DOHH2 (cell line): ENCODE measurements at regions not wholly inside any gene's neighbourhood (a gene's known extent, or its start where the extent isn't known, plus 50 kb on each side); places are given as distances from the start of the nearest gene placed in this dataset.

Source experiments
- EZH2phosphoT487 ChIP-seq: fragments of 200-600 bp; sonication (generic); IDR thresholded peaks from 2 replicates; pipeline ENCODE4 v1.6.1; 2017; ENCODE audit warnings: borderline replicate concordance, mild to moderate bottlenecking, antibody characterized with exemption, low read length, moderate library complexity, mixed read lengths
- TF ChIP-seq, protein P1 (sequence below): fragments of 200-600 bp; sonication (generic); IDR thresholded peaks from one replicate; pipeline ENCODE4 v1.5.1; 2014; ENCODE audit warnings: antibody characterized with exemption, mild to moderate bottlenecking, low read depth, low read length; ENCODE audit not compliant: poor library complexity, severe bottlenecking

DNA sequence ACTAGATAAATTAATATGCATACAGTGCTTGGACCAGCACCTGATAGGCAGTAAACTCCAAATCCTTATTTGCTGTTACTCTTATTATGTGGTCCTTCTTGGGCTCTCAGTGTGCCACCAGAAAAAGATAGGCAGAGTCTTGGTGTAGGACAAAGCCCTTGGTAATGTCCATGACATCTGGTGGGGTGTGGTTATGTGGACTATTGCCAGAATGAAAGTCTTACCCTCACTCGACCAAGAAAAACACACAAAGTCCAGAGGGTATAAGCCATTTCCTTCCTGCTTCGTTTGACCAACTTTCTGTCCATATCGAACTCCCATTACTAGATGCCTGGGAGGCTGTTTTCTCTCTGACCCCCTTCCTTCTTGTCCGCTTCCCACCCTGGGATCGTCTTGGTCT is 140.9 kb downstream of the UTP18 start:
- TF ChIP-seq, protein P1, sequence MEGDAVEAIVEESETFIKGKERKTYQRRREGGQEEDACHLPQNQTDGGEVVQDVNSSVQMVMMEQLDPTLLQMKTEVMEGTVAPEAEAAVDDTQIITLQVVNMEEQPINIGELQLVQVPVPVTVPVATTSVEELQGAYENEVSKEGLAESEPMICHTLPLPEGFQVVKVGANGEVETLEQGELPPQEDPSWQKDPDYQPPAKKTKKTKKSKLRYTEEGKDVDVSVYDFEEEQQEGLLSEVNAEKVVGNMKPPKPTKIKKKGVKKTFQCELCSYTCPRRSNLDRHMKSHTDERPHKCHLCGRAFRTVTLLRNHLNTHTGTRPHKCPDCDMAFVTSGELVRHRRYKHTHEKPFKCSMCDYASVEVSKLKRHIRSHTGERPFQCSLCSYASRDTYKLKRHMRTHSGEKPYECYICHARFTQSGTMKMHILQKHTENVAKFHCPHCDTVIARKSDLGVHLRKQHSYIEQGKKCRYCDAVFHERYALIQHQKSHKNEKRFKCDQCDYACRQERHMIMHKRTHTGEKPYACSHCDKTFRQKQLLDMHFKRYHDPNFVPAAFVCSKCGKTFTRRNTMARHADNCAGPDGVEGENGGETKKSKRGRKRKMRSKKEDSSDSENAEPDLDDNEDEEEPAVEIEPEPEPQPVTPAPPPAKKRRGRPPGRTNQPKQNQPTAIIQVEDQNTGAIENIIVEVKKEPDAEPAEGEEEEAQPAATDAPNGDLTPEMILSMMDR, result no peak
- no peak for TF ChIP-seq EZH2phosphoT487
